IPS-18a (cell line): ENCODE measurements at regions not wholly inside any gene's neighbourhood (a gene's known extent, or its start where the extent isn't known, plus 50 kb on each side); places are given as distances from the start of the nearest gene placed in this dataset.
"Not testable (repeated sequence)": the region's sequence is repeated elsewhere in the genome, so short reads cannot be mapped to it uniquely, and the experiment has no call there.

Experiments used
- H3K27ac ChIP-seq: one replicate; pipeline ENCODE4 v1.5.1; 2013; ENCODE audit warnings: low read length
- H3K27me3 ChIP-seq: one replicate; pipeline ENCODE4 v1.6.1; 2013; ENCODE audit warnings: mild to moderate bottlenecking, low read length; ENCODE audit not compliant: control insufficient read depth, insufficient read depth
- H3K36me3 ChIP-seq: one replicate; pipeline ENCODE4 v1.6.1; 2013; ENCODE audit warnings: low read depth, low read length; ENCODE audit not compliant: control insufficient read depth
- H3K4me1 ChIP-seq: one replicate; pipeline ENCODE4 v1.6.1; 2013; ENCODE audit warnings: low read depth, low read length; ENCODE audit not compliant: control insufficient read depth
- H3K4me3 ChIP-seq: one replicate; pipeline ENCODE4 v1.5.1; 2013; ENCODE audit warnings: low read length
- H3K9ac ChIP-seq: one replicate; pipeline ENCODE4 v1.6.1; 2013; ENCODE audit warnings: mild to moderate bottlenecking, low read length, moderate library complexity
- H3K9me3 ChIP-seq: one replicate; pipeline ENCODE4 v1.6.1; 2013; ENCODE audit warnings: low read depth, low read length; ENCODE audit not compliant: control insufficient read depth

- Histone ChIP-seq H3K4me3 (no peak overlapping the region), H3K4me1 (no peaks in the 10 kb centered on the region), H3K27ac (no peak overlapping the region), H3K9ac (no peak overlapping the region), H3K27me3 (no peaks in the 10 kb centered on the region), H3K36me3 (no peaks in the 10 kb centered on the region), H3K9me3 (no peaks in the 10 kb centered on the region)
Observed at GRCh38 chr4:58871509-58871908, 1761.3 kb upstream of the IGFBP7 start.

DNA sequence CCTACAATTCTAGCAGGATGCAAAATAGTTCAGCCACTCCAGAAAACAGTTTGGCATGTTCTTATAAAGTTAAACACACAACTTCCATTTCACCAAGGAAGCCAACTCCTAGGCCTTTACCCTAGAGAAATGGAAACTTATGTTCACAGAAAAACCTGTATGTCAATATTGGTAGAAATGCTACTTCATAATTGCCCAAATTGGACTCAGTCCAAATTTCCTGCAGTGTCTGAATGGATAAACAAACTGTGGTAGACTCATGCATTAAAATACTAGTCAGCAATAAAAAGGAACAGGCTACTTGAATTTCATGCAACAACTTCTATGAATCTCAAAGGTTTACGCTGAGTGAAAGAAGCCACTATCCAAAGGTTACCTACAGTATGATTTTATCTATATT, 1738.8 kb upstream of the IGFBP7 start:
- Histone ChIP-seq H3K9me3 (no peaks in the 10 kb centered on the region), H3K27me3 (no peaks in the 10 kb centered on the region), H3K36me3 (no peaks in the 10 kb centered on the region), H3K9ac (no peak overlapping the region), H3K4me3 (no peak overlapping the region), H3K4me1 (no peaks in the 10 kb centered on the region), H3K27ac (no peak overlapping the region)

DNA sequence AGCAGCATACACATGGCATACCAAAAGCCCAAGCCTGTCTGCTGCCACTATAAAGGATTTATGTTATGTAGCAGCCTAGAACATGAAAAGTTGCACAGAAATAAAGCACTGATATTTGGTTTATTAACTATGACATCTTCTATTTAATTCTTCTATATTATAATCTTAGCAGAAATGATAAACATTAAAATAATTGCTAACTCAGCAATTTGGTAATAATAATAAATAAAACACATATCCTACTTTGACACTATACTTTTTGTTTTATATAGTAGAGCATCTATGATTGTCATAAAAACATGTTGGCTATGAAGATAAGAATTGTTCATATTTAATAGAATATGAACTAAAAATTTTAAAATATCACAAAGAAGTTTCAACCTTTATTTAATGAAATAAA, 1733.3 kb upstream of the IGFBP7 start:
- Histone ChIP-seq H3K36me3 (no peaks in the 10 kb centered on the region), H3K4me1 (no peaks in the 10 kb centered on the region), H3K4me3 (no peak overlapping the region), H3K27ac (no peak overlapping the region), H3K9me3 (no peaks in the 10 kb centered on the region), H3K27me3 (no peaks in the 10 kb centered on the region), H3K9ac (no peak overlapping the region)

GRCh38 chr4:58833126-58833525, 1722.9 kb upstream of the IGFBP7 start:
- no peaks in the 10 kb centered on the region for H3K9me3 ChIP-seq
- H3K27me3 ChIP-seq: no peaks in the 10 kb centered on the region
- no peak overlapping the region for H3K4me3 ChIP-seq
- H3K36me3 ChIP-seq: no peaks in the 10 kb centered on the region
- H3K9ac ChIP-seq: no peak overlapping the region
- no peak overlapping the region for H3K27ac ChIP-seq
- H3K4me1 ChIP-seq: no peaks in the 10 kb centered on the region

- Histone ChIP-seq H3K27ac (no peak overlapping the region), H3K4me1 (no peaks in the 10 kb centered on the region), H3K4me3 (no peak overlapping the region), H3K9ac (no peak overlapping the region), H3K36me3 (no peaks in the 10 kb centered on the region), H3K27me3 (no peaks in the 10 kb centered on the region), H3K9me3 (no peaks in the 10 kb centered on the region)
Observed at GRCh38 chr4:58825278-58825677, 1715.1 kb upstream of the IGFBP7 start.

DNA sequence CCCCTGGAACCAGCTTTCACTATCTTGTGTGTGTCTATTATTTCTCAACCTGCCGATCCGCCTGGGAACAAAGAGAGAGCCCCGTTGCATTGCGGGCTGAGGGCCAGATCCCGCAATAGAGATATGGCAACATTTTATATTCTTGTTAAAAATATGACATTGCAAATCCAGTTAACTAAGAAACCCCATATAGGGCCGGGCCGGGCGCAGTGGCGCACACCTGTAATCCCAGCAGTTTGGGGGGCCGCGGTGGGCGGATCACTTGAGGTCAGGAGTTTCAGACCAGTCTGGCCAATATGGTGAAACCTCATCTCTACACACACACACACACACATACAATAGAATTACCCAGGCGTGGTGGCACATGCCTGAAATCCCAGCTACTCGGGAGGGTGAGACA, 1708.4 kb upstream of the IGFBP7 start:
- H3K9ac ChIP-seq, H3K27me3 ChIP-seq, H3K27ac ChIP-seq, H3K9me3 ChIP-seq, H3K36me3 ChIP-seq, H3K4me1 ChIP-seq, H3K4me3 ChIP-seq: not testable (repeated sequence)

- H3K36me3 ChIP-seq: no peaks in the 10 kb centered on the region
- no peak overlapping the region for H3K9ac ChIP-seq
- H3K4me1 ChIP-seq: no peaks in the 10 kb centered on the region
- no peaks in the 10 kb centered on the region for H3K9me3 ChIP-seq
- no peak overlapping the region for H3K27ac ChIP-seq
- no peaks in the 10 kb centered on the region for H3K27me3 ChIP-seq
- H3K4me3 ChIP-seq: no peak overlapping the region
Observed at GRCh38 chr4:58809948-58810347, 1699.8 kb upstream of the IGFBP7 start.

DNA sequence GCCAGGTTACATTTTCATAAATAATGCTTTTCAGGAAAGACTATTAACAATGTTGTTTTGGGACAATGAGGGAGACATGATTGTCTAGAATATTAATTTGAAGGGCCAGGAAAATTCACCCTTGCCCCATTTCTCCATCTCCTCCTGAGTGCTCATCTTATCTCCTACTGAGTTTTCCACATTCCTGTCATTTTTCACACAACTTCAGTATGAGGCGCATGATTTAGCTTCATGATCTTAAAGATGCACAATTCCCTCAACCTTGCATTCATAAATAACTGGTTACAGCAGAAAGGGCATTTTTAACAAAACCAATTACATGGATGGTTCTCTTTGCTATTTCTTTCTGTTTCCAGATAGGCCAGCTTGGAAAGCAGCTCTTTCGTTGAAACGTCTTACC, 1699.2 kb upstream of the IGFBP7 start:
- no peak overlapping the region for H3K9ac ChIP-seq
- no peaks in the 10 kb centered on the region for H3K4me1 ChIP-seq
- H3K4me3 ChIP-seq: no peak overlapping the region
- H3K27me3 ChIP-seq: no peaks in the 10 kb centered on the region
- H3K27ac ChIP-seq: no peak overlapping the region
- H3K36me3 ChIP-seq: no peaks in the 10 kb centered on the region
- no peaks in the 10 kb centered on the region for H3K9me3 ChIP-seq

DNA sequence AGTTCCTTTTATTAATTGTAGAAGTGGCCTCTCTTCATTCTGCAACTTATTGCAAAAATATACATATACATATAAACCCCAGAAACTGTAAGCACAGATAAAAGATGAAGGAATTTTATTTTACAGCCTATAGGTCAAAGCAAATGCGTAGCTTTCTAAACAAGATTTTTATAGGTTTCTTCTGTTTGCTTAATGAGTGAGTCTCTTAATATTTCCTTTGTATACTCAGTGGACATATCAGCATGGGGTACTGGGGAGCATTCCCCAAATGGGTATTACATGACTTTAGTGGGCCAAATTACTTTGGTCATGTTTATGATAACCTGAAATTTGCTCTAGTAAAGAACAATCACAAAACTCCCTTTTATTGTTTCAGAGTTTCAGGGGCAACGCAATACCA, 1698.6 kb upstream of the IGFBP7 start:
- Histone ChIP-seq H3K4me1 (no peaks in the 10 kb centered on the region), H3K27me3 (no peaks in the 10 kb centered on the region), H3K4me3 (no peak overlapping the region), H3K9ac (no peak overlapping the region), H3K36me3 (no peaks in the 10 kb centered on the region), H3K9me3 (no peaks in the 10 kb centered on the region), H3K27ac (no peak overlapping the region)

DNA sequence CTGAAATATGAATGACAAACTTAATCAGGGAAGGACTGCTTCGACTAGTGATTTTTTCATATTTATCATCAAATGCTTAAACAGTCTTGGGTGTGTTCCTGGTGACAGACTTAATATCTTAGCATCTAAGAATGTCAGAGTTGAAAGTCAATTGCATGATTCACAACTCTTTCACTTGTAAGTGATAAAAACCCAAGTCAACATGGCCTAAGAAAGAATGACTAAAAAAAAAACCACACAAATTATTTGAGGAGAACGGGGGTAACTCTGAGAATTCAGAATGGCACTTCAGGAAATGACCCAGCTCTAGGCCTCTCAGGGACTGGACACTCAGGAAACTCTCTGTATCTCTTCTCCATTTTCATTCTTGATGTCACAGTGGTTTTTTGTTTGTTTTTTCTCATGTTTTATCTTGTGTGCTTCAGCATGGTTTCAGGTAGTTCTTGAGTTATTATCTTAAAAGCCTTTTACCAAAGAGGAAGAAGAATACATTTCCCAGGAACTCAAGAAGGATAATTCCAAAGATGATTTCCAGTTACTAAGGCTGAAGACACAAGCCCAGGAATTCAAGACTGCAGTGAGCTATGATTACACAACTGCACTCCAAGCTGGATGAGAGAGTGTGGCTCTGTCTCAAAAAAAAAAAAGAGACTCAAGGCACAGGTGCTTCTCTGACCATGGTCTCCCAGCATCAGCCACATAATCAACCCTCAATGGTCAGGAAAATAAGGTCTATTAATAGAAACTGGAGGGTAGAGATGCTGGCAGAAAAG, 1697.8 kb upstream of the IGFBP7 start:
- no peak overlapping the region for H3K9ac ChIP-seq
- H3K27me3 ChIP-seq: no peaks in the 10 kb centered on the region
- no peaks in the 10 kb centered on the region for H3K4me1 ChIP-seq
- H3K27ac ChIP-seq: no peak overlapping the region
- no peaks in the 10 kb centered on the region for H3K9me3 ChIP-seq
- H3K36me3 ChIP-seq: no peaks in the 10 kb centered on the region
- no peak overlapping the region for H3K4me3 ChIP-seq

DNA sequence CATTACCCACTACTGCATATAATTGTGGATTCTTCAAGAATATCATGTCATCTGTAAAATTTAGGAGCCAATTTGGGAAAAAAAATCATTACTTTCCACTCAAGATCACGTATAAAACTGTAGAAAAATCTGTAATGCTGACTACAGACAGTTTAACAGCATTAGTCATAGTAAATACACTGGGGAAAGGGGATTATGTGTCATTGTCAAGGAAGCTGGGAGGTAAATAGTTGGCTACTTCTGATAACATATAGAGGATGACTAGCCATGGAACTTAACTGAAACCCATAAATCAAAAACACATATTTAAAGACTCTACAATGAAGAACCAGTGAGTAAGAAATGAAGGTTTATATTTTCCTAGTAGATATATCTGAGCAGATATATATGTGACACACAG, 1666.4 kb upstream of the IGFBP7 start:
- Histone ChIP-seq H3K4me1 (no peaks in the 10 kb centered on the region), H3K9ac (no peak overlapping the region), H3K4me3 (no peak overlapping the region), H3K36me3 (no peaks in the 10 kb centered on the region), H3K9me3 (no peaks in the 10 kb centered on the region), H3K27me3 (no peaks in the 10 kb centered on the region), H3K27ac (no peak overlapping the region)

GRCh38 chr4:58767598-58767997, 1657.4 kb upstream of the IGFBP7 start:
- Histone ChIP-seq H3K27ac (no peak overlapping the region), H3K4me1 (no peaks in the 10 kb centered on the region), H3K36me3 (no peaks in the 10 kb centered on the region), H3K9me3 (no peaks in the 10 kb centered on the region), H3K4me3 (no peak overlapping the region), H3K27me3 (no peaks in the 10 kb centered on the region), H3K9ac (no peak overlapping the region)
